GM19397 (cell line): ENCODE measurements at regions not wholly inside any gene's neighbourhood (a gene's known extent, or its start where the extent isn't known, plus 50 kb on each side); places are given as distances from the start of the nearest gene placed in this dataset.

Source experiments
- ATAC-seq: cut with Tn5 transposase; IDR thresholded peaks from one replicate; pipeline ENCODE4 v1.9.1; 2021; ENCODE audit warnings: mild to moderate bottlenecking, moderate library complexity; ENCODE audit not compliant: unreplicated experiment

DNA sequence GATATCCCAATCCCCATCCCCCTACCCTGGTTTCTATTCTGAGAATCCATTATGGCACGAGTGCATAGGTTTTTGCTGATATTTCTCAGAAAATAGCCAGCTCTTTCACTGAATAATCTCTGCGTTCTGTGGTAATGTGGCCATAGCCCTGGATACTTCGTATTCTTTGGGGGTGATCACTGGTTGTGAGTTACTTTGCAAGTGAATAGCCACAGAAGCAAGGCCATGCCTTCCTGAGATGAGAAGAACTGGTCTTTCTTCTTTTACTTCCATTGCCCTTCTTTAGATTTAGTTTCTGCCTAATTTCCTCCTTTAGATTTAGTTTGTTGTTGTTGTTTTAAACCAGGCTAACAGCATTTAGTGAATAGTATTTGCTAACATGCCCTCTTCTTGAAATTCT lies 323.4 kb downstream of the CDC14C start:
- ATAC-seq = no peak

DNA sequence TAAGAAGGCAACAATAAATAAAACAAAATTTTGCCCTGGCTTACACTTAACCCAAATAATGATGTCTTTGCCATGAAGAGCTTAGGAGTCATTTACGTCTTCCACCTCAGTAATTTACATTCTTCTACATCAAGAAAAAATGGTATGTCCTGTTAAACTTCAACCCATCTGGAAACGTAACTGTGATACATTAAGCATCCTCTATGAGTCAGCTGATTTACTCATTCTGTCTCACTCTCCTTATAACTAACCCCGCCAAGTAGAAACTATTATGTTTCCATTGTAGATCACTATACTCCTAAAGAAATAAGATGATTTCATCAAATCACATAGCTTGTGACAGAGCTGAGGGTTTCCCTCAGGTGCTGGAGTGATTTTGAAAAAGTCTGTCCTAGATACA lies 330.7 kb downstream of the CDC14C start:
- no peak for ATAC-seq

DNA sequence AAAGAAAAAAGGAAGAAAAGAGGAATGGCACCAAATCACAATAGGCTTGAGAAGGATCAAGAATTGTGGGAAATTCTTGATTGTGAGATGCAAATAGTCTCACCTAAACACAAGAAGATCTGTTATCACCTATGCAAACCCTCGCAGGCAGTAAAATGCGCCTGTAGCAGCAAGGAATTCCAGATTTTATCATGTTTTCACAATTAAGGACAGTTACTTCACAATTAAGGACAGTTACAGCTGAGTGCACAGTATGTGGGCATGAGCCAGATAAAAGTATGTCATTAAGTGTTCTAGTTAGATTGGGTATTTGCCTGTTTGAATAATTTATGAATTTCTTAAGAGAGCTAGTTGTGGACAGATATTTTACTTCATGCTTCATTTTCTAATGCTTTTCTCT lies 336.2 kb downstream of the CDC14C start:
- no peak for ATAC-seq

DNA sequence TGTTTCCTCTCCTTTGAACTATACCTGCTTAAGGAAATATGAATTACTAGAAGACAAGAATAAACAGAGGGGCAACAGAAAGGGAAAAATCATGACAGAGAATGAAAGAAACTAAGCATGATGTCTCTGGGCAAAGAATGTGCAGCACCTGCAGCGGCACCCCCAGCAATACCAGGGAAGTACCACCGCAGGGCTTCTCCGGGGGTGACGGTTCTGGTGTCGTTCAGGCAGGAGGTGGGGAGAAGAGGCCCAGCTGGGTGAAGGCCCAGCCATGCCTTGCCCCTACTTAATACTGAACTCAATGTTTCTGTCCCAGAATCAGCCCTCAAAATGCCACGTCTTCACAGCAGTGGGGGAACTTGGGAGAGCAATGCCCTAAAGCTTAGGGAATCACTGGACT lies 337.6 kb downstream of the CDC14C start:
- ATAC-seq = no peak

DNA sequence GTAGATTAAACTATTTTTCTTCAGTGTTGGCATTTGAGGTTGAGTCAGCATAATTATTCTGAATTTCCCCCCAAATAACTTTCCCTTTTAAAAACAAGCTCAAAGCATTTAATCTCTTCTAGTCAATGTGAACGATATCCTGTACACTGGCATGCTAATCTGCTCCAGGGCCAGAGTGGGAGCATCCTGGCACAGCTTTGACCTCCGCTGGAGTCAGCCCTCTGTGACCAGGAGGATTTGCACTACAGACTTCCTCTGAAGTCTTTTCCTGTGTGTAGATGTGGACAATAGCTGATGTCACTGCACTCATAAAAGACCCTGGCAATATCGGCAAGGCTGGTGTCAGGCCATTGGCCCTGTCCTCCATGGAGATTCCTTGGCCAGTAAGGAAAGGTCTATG lies 340.2 kb downstream of the CDC14C start:
- ATAC-seq = no peak

DNA sequence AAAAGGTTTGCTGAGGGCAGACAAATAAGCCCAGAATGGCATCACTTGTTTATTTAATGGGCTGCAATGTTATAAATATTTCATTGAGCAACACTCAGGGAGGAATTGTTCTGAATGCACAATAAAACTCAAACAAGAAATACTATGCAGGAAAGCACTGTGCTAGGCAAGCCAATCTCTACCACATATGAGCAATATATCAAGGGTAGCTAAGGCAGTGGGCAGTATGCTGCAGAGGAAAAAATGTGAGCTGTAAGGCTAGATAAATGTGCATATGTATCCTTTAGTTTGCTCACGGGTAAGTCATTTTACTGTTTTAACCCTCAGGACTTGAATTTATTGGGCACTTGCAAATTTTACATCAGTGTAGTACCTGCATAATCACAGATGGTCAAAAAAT lies 349.6 kb downstream of the CDC14C start:
- ATAC-seq = no peak

DNA sequence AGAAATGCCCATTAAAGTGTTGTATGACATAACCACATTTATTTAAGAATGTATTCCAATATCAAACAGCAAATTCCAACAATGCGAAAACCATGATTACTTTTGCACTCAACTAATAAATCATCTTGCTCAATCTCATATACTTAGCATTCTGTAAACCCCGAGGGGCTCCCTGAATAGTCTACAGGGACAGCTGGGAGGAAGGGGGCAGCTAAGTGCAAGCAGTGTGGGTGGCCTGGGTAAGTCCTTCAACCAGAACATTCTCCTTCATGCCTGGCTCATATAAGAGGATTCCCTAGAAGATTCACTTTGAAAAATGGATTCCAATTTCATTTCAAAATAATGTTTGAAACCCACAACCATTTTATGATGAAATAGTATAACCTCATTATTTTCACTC lies 355.5 kb downstream of the CDC14C start:
- ATAC-seq = no peak

DNA sequence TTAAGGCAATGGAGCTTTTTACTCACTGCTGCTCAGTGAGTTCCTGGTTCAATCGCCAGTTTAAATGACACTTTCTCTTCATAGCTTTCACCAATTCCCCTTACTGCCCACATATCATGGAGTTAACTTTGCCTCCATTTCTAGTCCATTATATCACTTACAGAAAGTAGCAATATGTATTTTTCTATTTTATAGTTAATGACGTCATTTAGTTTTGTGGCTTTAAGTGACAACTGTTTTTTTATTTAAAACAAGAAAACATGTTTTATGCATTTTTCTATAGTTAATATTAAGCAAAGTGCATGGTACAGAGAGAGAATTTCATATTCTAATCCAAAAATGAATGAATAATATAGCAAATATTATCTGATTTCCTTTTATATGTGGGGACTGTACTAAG lies 363.3 kb downstream of the CDC14C start:
- ATAC-seq = no peak

DNA sequence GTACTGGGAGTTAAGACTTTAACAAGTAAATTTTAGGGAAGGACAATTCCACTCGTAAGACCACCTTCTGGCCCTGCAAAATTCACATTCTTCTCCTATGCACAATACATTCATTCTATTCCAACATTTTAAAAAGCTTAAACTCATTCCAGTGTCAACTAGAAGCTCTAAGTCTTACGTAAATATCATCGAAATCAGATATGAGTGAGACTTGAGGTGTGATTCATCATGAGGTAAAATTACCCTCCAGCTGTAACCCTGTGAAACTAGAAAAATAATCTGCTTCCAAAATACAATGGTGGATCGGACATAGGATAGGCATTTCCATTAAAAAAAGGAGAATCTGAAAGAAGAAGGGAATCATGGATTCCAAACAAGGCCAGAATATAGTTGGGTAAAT lies 370.3 kb downstream of the CDC14C start:
- no peak for ATAC-seq

DNA sequence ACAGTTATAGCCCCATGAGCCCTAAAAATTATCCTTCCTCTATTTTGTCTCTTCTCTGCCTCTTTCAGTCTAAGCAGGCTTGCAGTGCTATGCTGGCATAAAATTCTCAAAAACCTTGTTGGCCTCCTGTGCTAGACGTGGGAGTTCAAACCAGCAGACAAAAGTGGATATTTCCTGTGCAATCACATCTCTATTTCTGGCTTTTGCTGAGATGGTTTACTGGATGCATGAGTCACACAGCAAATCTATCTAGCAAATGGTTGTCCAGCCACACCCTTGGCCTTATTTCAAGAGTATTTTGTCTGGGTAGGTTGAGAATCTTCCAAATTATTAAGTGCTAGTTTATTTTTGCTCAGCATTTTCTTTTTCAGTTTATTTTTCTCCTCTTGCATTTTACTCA lies 370.8 kb downstream of the CDC14C start:
- ATAC-seq = no peak

DNA sequence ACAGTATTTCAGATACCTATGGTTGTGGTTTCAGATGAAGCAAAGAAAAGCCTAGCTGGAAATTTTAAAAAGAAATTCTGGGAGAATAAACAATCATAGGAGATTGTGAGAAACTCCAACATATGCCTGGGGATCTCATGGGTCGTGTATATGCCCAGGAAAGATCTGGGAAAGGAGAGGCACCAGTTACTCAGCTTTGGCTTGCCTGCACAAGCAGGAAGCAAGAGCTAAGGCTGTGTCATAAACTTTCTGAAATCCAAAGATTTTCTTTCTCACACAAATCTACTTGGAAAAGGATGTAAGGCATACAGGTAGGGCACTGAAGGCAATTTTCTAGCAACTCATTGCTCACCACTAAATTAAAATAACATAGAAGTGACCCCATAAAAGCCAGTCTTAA lies 373.6 kb downstream of the CDC14C start:
- ATAC-seq = no peak

DNA sequence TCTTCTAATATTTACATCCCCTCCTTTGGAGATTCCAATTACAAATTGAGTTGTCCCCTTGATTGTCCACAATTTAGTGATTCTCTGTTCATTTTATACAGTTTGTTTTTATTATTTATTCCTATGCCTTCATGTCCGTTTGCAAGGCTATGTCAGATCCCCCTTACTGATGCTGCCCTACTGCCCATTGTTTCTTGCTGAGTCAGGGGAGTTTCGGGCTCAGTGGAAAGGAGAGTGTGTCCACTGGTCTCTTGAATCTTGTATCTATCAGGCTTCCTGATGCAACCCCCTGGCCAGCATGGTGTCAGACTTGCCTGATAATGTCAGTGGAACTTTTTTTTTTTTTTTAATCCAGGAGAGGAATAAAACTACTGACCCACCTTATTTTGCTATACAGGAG lies 384.4 kb downstream of the CDC14C start:
- ATAC-seq = no peak

DNA sequence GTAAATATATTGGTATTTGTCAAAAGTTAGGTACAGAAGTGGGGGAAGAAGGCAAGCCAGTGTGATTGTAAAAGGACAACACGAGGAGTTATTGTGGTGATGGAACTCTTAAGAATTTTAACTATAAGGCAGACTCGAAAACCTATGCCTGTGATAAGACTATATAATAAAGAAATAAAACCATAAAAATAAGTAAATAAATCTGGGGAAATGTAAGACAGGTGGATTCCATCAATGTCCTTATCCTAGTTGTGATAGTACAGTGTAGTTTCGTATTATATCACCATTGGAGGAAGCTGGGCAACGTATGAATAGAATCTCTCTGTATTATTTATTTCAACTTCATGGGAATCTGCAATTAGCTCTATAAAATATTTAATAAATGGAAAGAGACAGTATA lies 395.7 kb downstream of the CDC14C start:
- ATAC-seq = no peak

DNA sequence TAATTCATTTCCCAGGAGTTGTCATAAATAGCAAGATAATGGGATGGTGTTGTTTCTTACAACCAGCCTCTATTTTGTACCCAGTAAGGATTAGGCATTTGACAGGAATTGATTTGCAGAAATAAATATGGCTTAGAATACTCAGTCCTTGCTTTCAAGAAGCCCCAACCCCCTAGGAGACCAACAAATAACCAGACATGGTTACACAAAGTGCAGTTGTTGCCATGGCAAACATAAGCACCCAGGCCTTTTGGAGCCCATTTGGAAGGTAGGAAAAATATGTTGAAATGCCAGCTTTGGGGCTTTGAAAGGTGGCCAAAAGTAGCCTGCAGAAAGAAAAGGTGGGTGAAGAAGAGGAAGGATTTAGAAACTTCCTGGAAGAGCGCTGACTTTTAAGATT lies 397.5 kb downstream of the CDC14C start:
- no peak for ATAC-seq

DNA sequence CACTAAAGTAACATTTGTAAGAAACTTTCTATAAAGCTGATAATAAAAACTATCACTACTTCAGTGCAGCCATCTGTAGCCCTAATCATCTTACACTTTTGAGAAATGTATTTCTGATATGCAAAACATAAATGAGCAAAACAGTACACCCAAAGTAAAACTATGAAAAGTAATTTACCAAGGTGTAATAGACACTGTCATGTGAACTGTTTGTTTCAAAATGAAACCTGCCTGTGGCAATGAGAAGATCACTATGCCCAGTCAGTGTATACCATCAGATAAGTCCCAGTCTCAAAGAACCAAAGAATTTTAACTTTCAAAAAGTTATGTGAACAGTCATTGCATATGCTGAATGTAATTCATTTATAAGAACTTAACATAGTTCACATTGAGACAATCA lies 398.1 kb downstream of the CDC14C start:
- no peak for ATAC-seq

DNA sequence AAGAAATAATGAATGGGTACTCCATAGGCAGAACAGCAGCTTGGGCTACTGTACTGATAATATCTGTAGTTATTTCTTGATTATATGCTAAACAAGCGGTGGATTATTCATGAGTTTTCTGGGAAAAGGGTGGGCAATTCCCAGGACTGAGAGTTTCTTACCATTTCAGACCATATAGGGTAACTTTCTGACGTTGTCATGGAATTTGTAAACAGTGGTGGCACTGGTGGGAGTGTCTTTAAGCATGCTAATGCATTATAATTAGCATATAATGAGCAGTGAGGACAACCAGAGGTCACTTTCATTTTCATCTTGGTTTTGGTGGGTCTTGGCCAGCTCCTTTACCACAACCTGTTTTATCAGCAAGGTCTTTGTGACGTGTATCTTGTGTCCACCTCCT lies 399.7 kb downstream of the CDC14C start:
- ATAC-seq = no peak

DNA sequence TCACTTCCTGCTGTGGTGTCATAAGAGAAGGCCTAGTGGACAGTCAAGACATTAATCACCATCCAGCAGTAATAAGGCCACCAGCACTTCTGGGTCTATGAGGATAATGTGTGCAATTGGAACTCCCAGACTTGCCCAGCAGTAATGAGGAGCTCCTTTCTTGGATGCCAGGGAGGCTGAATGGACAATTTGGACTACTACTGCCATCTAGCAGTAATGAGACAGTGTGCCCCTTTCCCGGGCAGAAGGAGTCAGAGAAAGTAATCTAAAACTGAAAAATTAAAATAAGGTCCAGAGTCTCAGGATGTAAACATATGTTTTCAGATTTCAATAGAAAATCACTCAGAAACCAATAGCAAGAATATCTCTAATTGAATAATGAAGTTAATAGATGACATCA lies 400.4 kb downstream of the CDC14C start:
- ATAC-seq = no peak

DNA sequence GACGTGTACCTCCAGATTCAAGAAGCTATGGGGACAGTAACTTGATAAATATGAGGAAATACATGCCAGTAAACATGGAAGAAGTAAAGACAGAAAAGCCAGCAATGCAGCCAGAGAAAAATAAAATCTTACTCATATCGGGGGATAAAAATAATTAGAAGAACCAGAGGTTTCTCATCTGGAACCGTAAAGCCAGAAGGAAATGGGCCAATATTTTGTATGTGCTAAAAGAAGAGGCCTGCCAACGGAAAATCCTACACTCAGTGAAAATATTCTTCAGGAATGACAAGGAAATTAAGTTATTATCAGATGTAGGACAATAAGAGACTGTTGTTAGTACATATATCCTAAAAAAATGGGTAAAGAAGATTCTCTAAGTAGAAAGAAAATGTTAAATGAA lies 401.2 kb downstream of the CDC14C start:
- ATAC-seq = no peak

DNA sequence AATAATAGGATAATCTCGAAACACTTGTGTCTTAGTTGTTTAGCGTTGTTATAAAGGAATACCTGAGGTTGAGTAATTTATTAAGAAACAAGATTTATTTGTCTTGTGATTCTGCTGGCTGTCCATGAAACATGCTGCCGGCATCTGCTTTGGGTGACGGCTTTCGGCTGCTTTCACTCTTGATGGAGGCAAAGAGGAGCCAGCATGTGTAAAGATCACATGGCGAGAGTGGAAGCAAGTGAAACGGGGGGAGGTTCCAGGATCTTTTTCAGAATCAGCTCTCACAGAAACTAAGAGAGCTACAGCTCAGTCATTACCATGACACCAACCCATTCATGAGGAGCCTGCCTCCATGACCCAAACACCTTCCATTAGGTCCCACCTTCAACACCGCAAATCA lies 402.8 kb downstream of the CDC14C start:
- no peak for ATAC-seq

DNA sequence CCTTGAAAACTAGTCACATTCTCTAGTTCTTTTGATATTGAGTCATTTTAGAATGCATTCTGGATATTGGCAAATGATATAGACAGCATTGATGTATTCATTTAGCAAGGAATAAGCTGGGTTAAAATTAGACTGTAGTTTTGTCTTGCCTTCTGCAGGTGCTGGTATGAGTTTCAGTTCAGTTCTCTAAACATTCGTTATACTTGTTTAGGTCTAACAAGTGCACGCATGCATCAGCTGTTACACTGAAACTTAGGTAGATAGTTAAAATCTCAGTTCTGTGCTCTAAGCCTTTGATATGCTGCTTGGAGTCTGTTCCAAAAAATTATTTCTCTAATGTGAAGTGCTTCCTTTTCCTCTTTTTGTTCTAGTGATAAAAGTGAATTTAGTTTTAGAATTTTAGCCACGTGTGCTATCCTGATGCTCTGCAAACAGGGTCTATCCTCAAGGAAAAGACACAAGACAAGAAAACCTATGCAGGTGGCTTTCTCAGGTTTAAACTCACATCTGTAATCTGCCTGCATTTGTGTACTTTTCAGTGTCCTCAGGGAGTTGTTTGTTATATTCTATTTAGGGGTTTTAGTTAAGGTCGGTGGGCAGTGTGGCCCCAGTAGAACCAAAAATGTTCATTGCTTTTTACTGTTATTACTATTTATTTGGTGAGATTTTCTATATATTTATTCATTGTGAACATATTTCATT lies 409.0 kb downstream of the CDC14C start:
- no peak for ATAC-seq

DNA sequence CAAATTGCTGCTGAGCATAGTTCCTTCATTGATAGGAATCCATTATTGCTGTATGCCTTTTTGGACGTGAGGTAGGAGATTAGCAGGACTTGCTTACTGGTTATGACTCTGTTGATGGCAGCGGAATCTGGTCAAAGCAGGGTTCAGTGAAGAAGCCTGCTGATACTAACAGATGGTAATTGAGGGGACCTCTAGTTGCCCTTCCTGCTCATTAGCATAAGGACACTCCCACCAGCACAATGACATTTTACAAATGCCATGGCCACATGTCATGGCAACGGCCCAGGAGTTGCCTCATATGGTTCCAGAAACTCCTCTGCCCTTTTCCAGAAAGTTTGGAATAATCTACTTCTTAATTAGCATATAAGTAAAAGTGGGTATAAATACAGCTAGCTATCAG lies 417.5 kb downstream of the CDC14C start:
- ATAC-seq = no peak

DNA sequence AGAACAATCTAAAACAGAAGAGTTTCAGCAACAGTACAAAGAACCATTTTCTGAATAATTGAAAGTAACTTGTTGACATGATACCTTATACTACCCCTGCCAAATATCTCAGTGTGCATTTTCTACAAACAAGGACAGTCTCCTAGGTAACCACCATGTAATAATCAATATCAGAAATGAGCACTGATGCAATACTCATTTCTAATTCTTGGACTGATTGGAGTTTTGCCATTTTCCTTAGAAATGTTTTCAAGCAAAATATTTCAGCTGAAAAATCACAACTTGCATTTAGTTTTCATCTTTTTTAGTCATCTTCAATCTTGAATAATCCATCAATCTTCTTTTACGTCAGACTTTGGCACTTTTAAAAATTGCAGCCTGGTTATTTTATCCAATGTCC lies 420.2 kb downstream of the CDC14C start:
- no peak for ATAC-seq

DNA sequence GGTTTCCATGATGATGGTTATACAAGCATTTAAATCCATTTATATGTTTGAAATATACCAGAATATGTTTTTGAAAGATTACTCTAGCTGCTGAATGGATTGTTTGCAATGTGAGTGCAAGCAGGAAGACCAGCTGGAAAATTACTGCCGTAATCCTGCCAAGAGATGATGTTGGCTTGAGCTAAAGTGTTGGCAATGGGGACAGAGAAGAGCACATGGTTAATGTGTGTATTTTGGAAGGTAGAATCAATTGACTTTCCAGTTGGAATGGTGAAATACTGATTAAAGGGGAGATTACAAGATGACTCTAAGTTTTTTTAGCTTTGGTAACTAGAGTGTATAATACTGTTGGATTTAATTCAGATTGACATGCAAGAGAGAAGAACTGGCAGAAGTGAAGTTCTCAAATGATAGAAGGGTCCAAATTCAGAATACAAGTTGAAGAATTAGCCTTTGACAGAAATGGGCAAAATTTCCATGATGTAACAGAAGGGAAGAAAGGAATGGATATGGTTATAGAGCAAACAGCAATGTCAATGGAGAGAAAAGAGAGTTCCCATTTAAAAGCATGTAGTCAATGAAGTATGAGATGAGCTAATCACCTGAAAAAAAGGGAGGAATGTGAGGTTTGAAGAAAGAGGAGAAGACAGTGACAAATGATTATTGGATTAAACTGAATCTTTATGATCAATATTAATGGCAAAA lies 422.0 kb downstream of the CDC14C start:
- no peak for ATAC-seq
